ENCODE measurements at regions not wholly inside any gene's neighbourhood (a gene's known extent, or its start where the extent isn't known, plus 50 kb on each side); places are given as distances from the start of the nearest gene placed in this dataset.

- H3K79me2 ChIP-seq (ENCODE audit: insufficient read depth, low read length) = no peaks in the 10 kb centered on the region
- TF ChIP-seq EZH2phosphoT487 (conservative IDR thresholded peaks at IDR 0.05; ENCODE audit: low read length) (no peak), CTCF (IDR thresholded peaks at IDR 0.05; ENCODE audit: insufficient read depth, low read length, poor library complexity, severe bottlenecking) (no peak)
These were observed 1231.2 kb upstream of the CELF4 start for GRCh38 chr18:38796762-38797161.

GRCh38 chr18:38792731-38793130 lies 1227.1 kb upstream of the CELF4 start:
- Histone ChIP-seq H3K27ac (ENCODE audit: low read depth, low read length) (no peak overlapping the region), H3K4me2 (ENCODE audit: low read depth, low read length, poor library complexity, severe bottlenecking) (no peak overlapping the region), H3F3A (ENCODE audit: insufficient read depth) (no peaks in the 10 kb centered on the region), H3K9ac (ENCODE audit: low read length) (no peak overlapping the region), H3K9me2 (replicated peaks; ENCODE audit: insufficient read depth, low read length) (no peaks in the 10 kb centered on the region), H3K27me3 (ENCODE audit: low read length) (no peaks in the 10 kb centered on the region), H2AFZ (ENCODE audit: low read depth, low read length, severe bottlenecking) (no peak overlapping the region), H3K4me3 (ENCODE audit: insufficient read depth, low read length, poor library complexity, severe bottlenecking) (no peak overlapping the region), H3K36me3 (ENCODE audit: low read length) (no peaks in the 10 kb centered on the region), H3K79me2 (ENCODE audit: insufficient read depth, low read length) (no peaks in the 10 kb centered on the region), H4K20me1 (ENCODE audit: low read depth, low read length) (no peaks in the 10 kb centered on the region), H3K9me3 (ENCODE audit: insufficient read depth, low read length) (no peaks in the 10 kb centered on the region)
- TF ChIP-seq EZH2phosphoT487 (conservative IDR thresholded peaks at IDR 0.05; ENCODE audit: low read length) = no peak

More at GRCh38 chr18:38796762-38797161, 1231.2 kb upstream of the CELF4 start:
- Histone ChIP-seq H3K4me2 (ENCODE audit: low read depth, low read length, poor library complexity, severe bottlenecking) (no peak overlapping the region), H3K4me3 (ENCODE audit: insufficient read depth, low read length, poor library complexity, severe bottlenecking) (no peak overlapping the region), H3K9me3 (ENCODE audit: insufficient read depth, low read length) (no peaks in the 10 kb centered on the region), H3K27ac (ENCODE audit: low read depth, low read length) (no peak overlapping the region), H3F3A (ENCODE audit: insufficient read depth) (no peaks in the 10 kb centered on the region), H3K36me3 (ENCODE audit: low read length) (no peaks in the 10 kb centered on the region), H3K27me3 (ENCODE audit: low read length) (no peaks in the 10 kb centered on the region), H2AFZ (ENCODE audit: low read depth, low read length, severe bottlenecking) (no peak overlapping the region), H3K9ac (ENCODE audit: low read length) (no peak overlapping the region), H4K20me1 (ENCODE audit: low read depth, low read length) (no peaks in the 10 kb centered on the region), H3K9me2 (replicated peaks; ENCODE audit: insufficient read depth, low read length) (no peaks in the 10 kb centered on the region)

GRCh38 chr18:38790786-38791185 lies 1225.2 kb upstream of the CELF4 start:
- H3K4me2 ChIP-seq (ENCODE audit: low read depth, low read length, poor library complexity, severe bottlenecking) = no peak overlapping the region
- no peaks in the 10 kb centered on the region for H3K36me3 ChIP-seq (ENCODE audit: low read length)
- H3K9ac ChIP-seq (ENCODE audit: low read length) = no peak overlapping the region

GRCh38 chr18:38790303-38790702 lies 1224.7 kb upstream of the CELF4 start:
- no peak overlapping the region for H2AFZ ChIP-seq (ENCODE audit: low read depth, low read length, severe bottlenecking)
- no peaks in the 10 kb centered on the region for H3K79me2 ChIP-seq (ENCODE audit: insufficient read depth, low read length)
- no peaks in the 10 kb centered on the region for H3K9me2 ChIP-seq (replicated peaks; ENCODE audit: insufficient read depth, low read length)
- TF ChIP-seq CTCF (IDR thresholded peaks at IDR 0.05; ENCODE audit: insufficient read depth, low read length, poor library complexity, severe bottlenecking) (no peak), EZH2phosphoT487 (conservative IDR thresholded peaks at IDR 0.05; ENCODE audit: low read length) (no peak)
- H3K4me3 ChIP-seq (ENCODE audit: insufficient read depth, low read length, poor library complexity, severe bottlenecking) = no peak overlapping the region
- H3F3A ChIP-seq (ENCODE audit: insufficient read depth) = no peaks in the 10 kb centered on the region
- no peaks in the 10 kb centered on the region for H4K20me1 ChIP-seq (ENCODE audit: low read depth, low read length)
- H3K27me3 ChIP-seq (ENCODE audit: low read length) = no peaks in the 10 kb centered on the region
- no peak overlapping the region for H3K9ac ChIP-seq (ENCODE audit: low read length)
- H3K36me3 ChIP-seq (ENCODE audit: low read length) = no peaks in the 10 kb centered on the region
- no peak overlapping the region for H3K27ac ChIP-seq (ENCODE audit: low read depth, low read length)
- no peaks in the 10 kb centered on the region for H3K9me3 ChIP-seq (ENCODE audit: insufficient read depth, low read length)
- no peak overlapping the region for H3K4me2 ChIP-seq (ENCODE audit: low read depth, low read length, poor library complexity, severe bottlenecking)

More at GRCh38 chr18:38790786-38791185, 1225.2 kb upstream of the CELF4 start:
- no peaks in the 10 kb centered on the region for H3K9me2 ChIP-seq (replicated peaks; ENCODE audit: insufficient read depth, low read length)
- no peaks in the 10 kb centered on the region for H3F3A ChIP-seq (ENCODE audit: insufficient read depth)
- H3K4me3 ChIP-seq (ENCODE audit: insufficient read depth, low read length, poor library complexity, severe bottlenecking) = no peak overlapping the region
- H3K9me3 ChIP-seq (ENCODE audit: insufficient read depth, low read length) = no peaks in the 10 kb centered on the region
- TF ChIP-seq CTCF (IDR thresholded peaks at IDR 0.05; ENCODE audit: insufficient read depth, low read length, poor library complexity, severe bottlenecking) = no peak
- TF ChIP-seq EZH2phosphoT487 (conservative IDR thresholded peaks at IDR 0.05; ENCODE audit: low read length) = no peak
- no peaks in the 10 kb centered on the region for H4K20me1 ChIP-seq (ENCODE audit: low read depth, low read length)
- no peaks in the 10 kb centered on the region for H3K27me3 ChIP-seq (ENCODE audit: low read length)
- no peak overlapping the region for H2AFZ ChIP-seq (ENCODE audit: low read depth, low read length, severe bottlenecking)
- no peak overlapping the region for H3K27ac ChIP-seq (ENCODE audit: low read depth, low read length)
- no peaks in the 10 kb centered on the region for H3K79me2 ChIP-seq (ENCODE audit: insufficient read depth, low read length)

All from SU-DHL-6 (cell line).